ENCODE measurements at regions not wholly inside any gene's neighbourhood (a gene's known extent, or its start where the extent isn't known, plus 50 kb on each side); places are given as distances from the start of the nearest gene placed in this dataset.

GRCh38 chr1:194318790-194319280 lies 1132.4 kb upstream of the B3GALT2 start:
- TF ChIP-seq REST (IDR thresholded peaks at IDR 0.05; ENCODE audit: insufficient read depth in 1 of 2, low read depth in 2 of 2, low read length in 2 of 2) (no peak), SIN3A (IDR thresholded peaks at IDR 0.05; ENCODE audit: borderline replicate concordance, insufficient read depth, low read length) (no peak), TAF1 (IDR thresholded peaks at IDR 0.05; ENCODE audit: borderline replicate concordance, insufficient read depth, low read length) (no peak), FOXP2 (optimal IDR thresholded peaks at IDR 0.05; ENCODE audit: borderline replicate concordance, extremely low read depth, extremely low read length, insufficient read depth) (no peak), POLR2AphosphoS5 (IDR thresholded peaks at IDR 0.05; ENCODE audit: low read depth, low read length) (no peak)

DNA sequence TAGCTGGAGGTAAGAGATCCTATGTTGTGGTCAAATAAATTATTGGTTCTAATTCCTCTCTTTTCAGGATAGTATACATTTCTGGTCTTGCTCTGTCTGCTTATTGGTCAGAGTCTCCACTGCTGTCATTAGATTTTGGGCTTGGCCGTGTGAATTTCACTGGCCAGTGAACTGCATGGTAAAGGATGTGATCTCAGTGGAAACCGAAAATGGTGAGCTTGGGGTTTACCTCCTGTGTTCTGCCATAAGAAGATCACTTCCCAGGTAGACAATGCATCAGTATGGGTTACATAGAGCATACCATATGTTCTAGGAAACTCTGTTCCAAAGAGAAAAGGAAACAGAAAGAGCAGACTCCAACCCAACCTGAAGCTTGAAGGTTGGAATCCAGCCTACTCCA lies 1123.3 kb upstream of the B3GALT2 start:
- TF ChIP-seq FOXP2 (optimal IDR thresholded peaks at IDR 0.05; ENCODE audit: borderline replicate concordance, extremely low read depth, extremely low read length, insufficient read depth) = no peak
- no peak for TF ChIP-seq SIN3A (IDR thresholded peaks at IDR 0.05; ENCODE audit: borderline replicate concordance, insufficient read depth, low read length)
- TF ChIP-seq REST (IDR thresholded peaks at IDR 0.05; ENCODE audit: insufficient read depth in 1 of 2, low read depth in 2 of 2, low read length in 2 of 2) = no peak
- TF ChIP-seq TAF1 (IDR thresholded peaks at IDR 0.05; ENCODE audit: borderline replicate concordance, insufficient read depth, low read length) = no peak
- TF ChIP-seq POLR2AphosphoS5 (IDR thresholded peaks at IDR 0.05; ENCODE audit: low read depth, low read length) = no peak

DNA sequence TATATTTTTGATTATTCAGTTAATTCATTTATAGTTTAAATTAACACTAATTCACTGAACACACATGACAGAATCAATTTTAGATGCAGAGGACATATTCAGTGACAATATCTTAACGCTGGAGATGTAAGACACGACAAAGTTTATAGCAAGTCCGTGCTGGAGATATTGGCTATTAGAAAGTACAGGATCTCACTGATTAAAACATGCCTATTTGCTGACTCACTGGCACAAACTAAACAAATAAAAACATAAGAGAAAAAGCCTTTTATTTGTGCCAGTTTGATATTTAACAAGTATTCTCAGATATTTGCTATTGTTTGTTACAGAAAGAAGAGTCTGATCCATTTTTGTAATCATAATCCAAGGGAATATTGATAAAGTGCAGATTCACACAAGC lies 1122.9 kb upstream of the B3GALT2 start:
- TF ChIP-seq TAF1 (IDR thresholded peaks at IDR 0.05; ENCODE audit: borderline replicate concordance, insufficient read depth, low read length) (no peak), SIN3A (IDR thresholded peaks at IDR 0.05; ENCODE audit: borderline replicate concordance, insufficient read depth, low read length) (no peak), REST (IDR thresholded peaks at IDR 0.05; ENCODE audit: insufficient read depth in 1 of 2, low read depth in 2 of 2, low read length in 2 of 2) (no peak), POLR2AphosphoS5 (IDR thresholded peaks at IDR 0.05; ENCODE audit: low read depth, low read length) (no peak), FOXP2 (optimal IDR thresholded peaks at IDR 0.05; ENCODE audit: borderline replicate concordance, extremely low read depth, extremely low read length, insufficient read depth) (no peak)

GRCh38 chr1:194300776-194301175 lies 1114.4 kb upstream of the B3GALT2 start:
- no peak for TF ChIP-seq POLR2AphosphoS5 (IDR thresholded peaks at IDR 0.05; ENCODE audit: low read depth, low read length)

GRCh38 chr1:194300340-194300739 lies 1113.9 kb upstream of the B3GALT2 start:
- no peak for TF ChIP-seq FOXP2 (optimal IDR thresholded peaks at IDR 0.05; ENCODE audit: borderline replicate concordance, extremely low read depth, extremely low read length, insufficient read depth)

DNA sequence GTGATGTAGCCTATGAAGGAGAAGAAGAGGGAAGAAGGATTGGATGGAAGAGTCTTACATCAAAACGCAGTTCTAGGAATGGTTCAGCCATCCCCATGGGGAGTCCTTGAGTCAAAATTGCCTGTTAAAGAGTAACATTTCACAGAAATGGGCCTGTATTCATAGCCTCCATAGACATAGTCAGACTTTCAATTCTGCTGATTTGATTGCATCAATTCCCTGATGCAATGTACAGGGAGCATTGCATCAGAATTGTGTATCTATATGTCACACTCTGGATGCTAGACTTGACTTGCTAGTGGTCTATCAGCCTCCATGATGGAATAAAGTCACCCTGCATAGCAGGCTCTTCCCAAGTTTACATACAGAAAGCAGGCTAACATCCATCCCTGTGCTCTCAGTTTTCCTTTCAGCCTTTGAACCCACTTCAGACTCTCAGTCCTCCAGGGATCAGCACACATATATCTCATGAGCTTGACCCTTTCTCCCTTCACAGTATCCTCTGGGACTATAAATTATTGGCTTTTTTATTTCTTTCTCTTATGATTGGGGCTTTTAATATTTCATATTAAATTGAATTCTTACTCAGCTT lies 1111.7 kb upstream of the B3GALT2 start:
- TF ChIP-seq POLR2AphosphoS5 (IDR thresholded peaks at IDR 0.05; ENCODE audit: low read depth, low read length) (no peak), REST (IDR thresholded peaks at IDR 0.05; ENCODE audit: insufficient read depth in 1 of 2, low read depth in 2 of 2, low read length in 2 of 2) (no peak), TAF1 (IDR thresholded peaks at IDR 0.05; ENCODE audit: borderline replicate concordance, insufficient read depth, low read length) (no peak), FOXP2 (optimal IDR thresholded peaks at IDR 0.05; ENCODE audit: borderline replicate concordance, extremely low read depth, extremely low read length, insufficient read depth) (no peak), SIN3A (IDR thresholded peaks at IDR 0.05; ENCODE audit: borderline replicate concordance, insufficient read depth, low read length) (no peak)
